AG04450 (cell line): ENCODE measurements at regions not wholly inside any gene's neighbourhood (a gene's known extent, or its start where the extent isn't known, plus 50 kb on each side); places are given as distances from the start of the nearest gene placed in this dataset.

Source experiments
- CTCF ChIA-PET: fragments of 300-600, 350-600 bp; formaldehyde crosslinking; extraction: SDS; loops from one replicate; lab custom pipeline; 2022; ENCODE audit warnings: antibody characterized with exemption, inconsistent platforms; lab: Charles Lee
- POLR2A ChIA-PET: fragments of 350-600 bp; formaldehyde crosslinking; extraction: SDS; loops from one replicate; lab custom pipeline; 2021; ENCODE audit warnings: antibody characterized with exemption, inconsistent platforms; lab: Yijun Ruan, JAX
- DNase-seq: peaks from one replicate; pipeline ENCODE4 v3.0.0-alpha.2; 2011; ENCODE audit warnings: low read depth, low spot score
- H3K27ac ChIP-seq: one replicate; pipeline ENCODE4 v1.5.1; 2012; ENCODE audit warnings: low read depth, low read length, control low read depth
- H3K27me3 ChIP-seq: one replicate; pipeline ENCODE4 v1.6.0; 2012; ENCODE audit warnings: low read length; ENCODE audit not compliant: control insufficient read depth, insufficient read depth
- H3K4me3 ChIP-seq: 2 replicates; pipeline ENCODE4 v1.5.1; 2011; ENCODE audit warnings: mild to moderate bottlenecking, low read depth, low read length, control low read depth
- H3K9me3 ChIP-seq: 2 replicates; pipeline ENCODE4 v1.5.1; 2012; ENCODE audit warnings: low read length; ENCODE audit not compliant: control insufficient read depth, insufficient read depth
- CTCF ChIP-seq: IDR thresholded peaks from 2 replicates; pipeline ENCODE4 v1.5.1; 2011; ENCODE audit warnings: low read depth, low read length, control low read depth, inconsistent platforms

GRCh38 chr4:160980091-160980490 lies 1183.7 kb downstream of the FSTL5 start:
- POLR2A ChIA-PET: no interaction called here

GRCh38 chr4:160981083-160981482 lies 1182.7 kb downstream of the FSTL5 start:
- Histone ChIP-seq H3K27me3 (no peaks in the 10 kb centered on the region), H3K9me3 (peaks cover 16% of the 10 kb centered on the region), H3K27ac (no peak overlapping the region), H3K4me3 (no peak overlapping the region)
- ChIA-PET CTCF (no interaction called here), POLR2A (no interaction called here)
- no peak for TF ChIP-seq CTCF
- DNase-seq: no peak

More at GRCh38 chr4:160980091-160980490, 1183.7 kb downstream of the FSTL5 start:
- CTCF ChIA-PET: no interaction called here
- no peak for TF ChIP-seq CTCF
- Histone ChIP-seq H3K27me3 (no peaks in the 10 kb centered on the region), H3K27ac (no peak overlapping the region), H3K9me3 (peaks cover 13% of the 10 kb centered on the region), H3K4me3 (no peak overlapping the region)
- no peak for DNase-seq

GRCh38 chr4:160983035-160983434 lies 1180.8 kb downstream of the FSTL5 start:
- H3K4me3 ChIP-seq: no peak overlapping the region
- no peak for TF ChIP-seq CTCF
- H3K9me3 ChIP-seq: peaks cover 19% of the 10 kb centered on the region
- no peaks in the 10 kb centered on the region for H3K27me3 ChIP-seq
- DNase-seq: no peak
- POLR2A ChIA-PET: no interaction called here
- H3K27ac ChIP-seq: no peak overlapping the region
- CTCF ChIA-PET: no interaction called here

- DNase-seq: no peak
- CTCF ChIA-PET: no interaction called here
- Histone ChIP-seq H3K27me3 (no peaks in the 10 kb centered on the region), H3K9me3 (peaks cover 17% of the 10 kb centered on the region), H3K4me3 (no peak overlapping the region), H3K27ac (no peak overlapping the region)
- POLR2A ChIA-PET: no interaction called here
- no peak for TF ChIP-seq CTCF
Measured at GRCh38 chr4:161002386-161002785, 1161.4 kb downstream of the FSTL5 start.

GRCh38 chr4:161003418-161004057 lies 1160.3 kb downstream of the FSTL5 start:
- H3K27ac ChIP-seq: no peak overlapping the region
- DNase-seq: no peak
- CTCF ChIA-PET: no interaction called here
- no peak for TF ChIP-seq CTCF
- POLR2A ChIA-PET: no interaction called here
- no peak overlapping the region for H3K4me3 ChIP-seq
- no peaks in the 10 kb centered on the region for H3K27me3 ChIP-seq
- peaks cover 17% of the 10 kb centered on the region for H3K9me3 ChIP-seq
